ENCODE measurements at regions not wholly inside any gene's neighbourhood (a gene's known extent, or its start where the extent isn't known, plus 50 kb on each side); places are given as distances from the start of the nearest gene placed in this dataset.

DNA sequence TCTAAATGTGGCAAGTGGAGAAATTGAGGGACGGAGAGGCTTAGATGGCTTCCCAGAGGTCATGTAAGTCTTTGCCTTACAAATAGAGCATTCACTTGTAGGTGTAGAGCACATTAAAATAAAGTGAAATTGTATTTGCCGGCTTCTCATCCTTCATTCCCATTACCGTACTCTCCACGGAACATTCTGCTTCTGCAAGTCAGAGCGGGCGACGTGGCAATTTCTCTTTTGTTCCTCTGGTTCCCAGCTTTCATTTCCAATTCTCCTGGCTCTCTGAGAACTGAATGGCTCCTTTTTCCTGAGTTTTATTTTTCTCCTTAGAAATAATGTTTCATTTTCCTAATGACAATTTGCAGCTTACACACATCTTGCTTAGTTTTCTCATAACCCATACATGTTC is 51.3 kb upstream of the PFKP start:
- Histone ChIP-seq H3K4me3 (ENCODE audit: insufficient read depth, low read length) (no peak overlapping the region), H3K27ac (ENCODE audit: low read depth, low read length) (no peak overlapping the region), H3K36me3 (ENCODE audit: insufficient read depth, low read length) (no peaks in the 10 kb centered on the region), H3K27me3 (ENCODE audit: insufficient read depth, low read length) (peaks cover 19% of the 10 kb centered on the region), H3K4me1 (ENCODE audit: insufficient read depth, low read length) (no peaks in the 10 kb centered on the region), H2AFZ (ENCODE audit: low read length) (no peak overlapping the region), H3K4me2 (ENCODE audit: insufficient read depth, low read length) (no peak overlapping the region), H3K79me2 (ENCODE audit: insufficient read depth, low read length) (no peaks in the 10 kb centered on the region), H3K9me3 (ENCODE audit: low read depth, low read length) (peaks cover 3% of the 10 kb centered on the region), H4K20me1 (ENCODE audit: insufficient read depth, low read length) (no peaks in the 10 kb centered on the region)
- TF ChIP-seq, protein P1, sequence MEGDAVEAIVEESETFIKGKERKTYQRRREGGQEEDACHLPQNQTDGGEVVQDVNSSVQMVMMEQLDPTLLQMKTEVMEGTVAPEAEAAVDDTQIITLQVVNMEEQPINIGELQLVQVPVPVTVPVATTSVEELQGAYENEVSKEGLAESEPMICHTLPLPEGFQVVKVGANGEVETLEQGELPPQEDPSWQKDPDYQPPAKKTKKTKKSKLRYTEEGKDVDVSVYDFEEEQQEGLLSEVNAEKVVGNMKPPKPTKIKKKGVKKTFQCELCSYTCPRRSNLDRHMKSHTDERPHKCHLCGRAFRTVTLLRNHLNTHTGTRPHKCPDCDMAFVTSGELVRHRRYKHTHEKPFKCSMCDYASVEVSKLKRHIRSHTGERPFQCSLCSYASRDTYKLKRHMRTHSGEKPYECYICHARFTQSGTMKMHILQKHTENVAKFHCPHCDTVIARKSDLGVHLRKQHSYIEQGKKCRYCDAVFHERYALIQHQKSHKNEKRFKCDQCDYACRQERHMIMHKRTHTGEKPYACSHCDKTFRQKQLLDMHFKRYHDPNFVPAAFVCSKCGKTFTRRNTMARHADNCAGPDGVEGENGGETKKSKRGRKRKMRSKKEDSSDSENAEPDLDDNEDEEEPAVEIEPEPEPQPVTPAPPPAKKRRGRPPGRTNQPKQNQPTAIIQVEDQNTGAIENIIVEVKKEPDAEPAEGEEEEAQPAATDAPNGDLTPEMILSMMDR (IDR thresholded peaks at IDR 0.05; ENCODE audit: extremely low read depth, low read depth, low read length) = no peak
- no peak for DNase-seq (ENCODE audit: insufficient read length, low spot score, missing footprints)

DNA sequence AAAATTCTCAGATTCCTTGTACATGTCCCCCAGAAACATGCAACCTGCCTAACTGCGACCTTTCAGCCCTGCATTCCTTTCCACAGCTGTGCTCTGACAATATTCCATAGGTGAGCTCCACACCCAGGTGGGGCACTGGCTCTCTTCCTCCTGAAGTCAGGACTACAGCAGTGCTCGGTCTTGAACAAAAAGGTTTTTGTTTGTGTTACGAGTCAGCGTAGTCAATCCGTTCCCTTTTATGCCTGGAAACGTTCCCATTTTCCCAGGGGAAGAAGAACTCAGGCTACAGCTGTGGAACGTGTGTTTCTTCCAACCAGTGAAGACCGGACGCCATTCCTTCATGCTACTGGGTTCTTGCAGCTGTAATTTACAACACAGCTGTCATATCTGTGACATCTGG is 52.4 kb upstream of the PFKP start:
- Histone ChIP-seq H2AFZ (ENCODE audit: low read length) (no peak overlapping the region), H3K79me2 (ENCODE audit: insufficient read depth, low read length) (no peaks in the 10 kb centered on the region), H3K4me2 (ENCODE audit: insufficient read depth, low read length) (no peak overlapping the region), H3K36me3 (ENCODE audit: insufficient read depth, low read length) (no peaks in the 10 kb centered on the region), H3K4me1 (ENCODE audit: insufficient read depth, low read length) (no peaks in the 10 kb centered on the region), H3K9me3 (ENCODE audit: low read depth, low read length) (peaks cover 3% of the 10 kb centered on the region), H3K4me3 (ENCODE audit: insufficient read depth, low read length) (no peak overlapping the region), H4K20me1 (ENCODE audit: insufficient read depth, low read length) (no peaks in the 10 kb centered on the region), H3K27me3 (ENCODE audit: insufficient read depth, low read length) (peaks cover 21% of the 10 kb centered on the region), H3K27ac (ENCODE audit: low read depth, low read length) (no peak overlapping the region)
- TF ChIP-seq, protein P1 (IDR thresholded peaks at IDR 0.05; ENCODE audit: extremely low read depth, low read depth, low read length) = no peak
- peak; percentile 82 for DNase-seq (ENCODE audit: insufficient read length, low spot score, missing footprints)

DNA sequence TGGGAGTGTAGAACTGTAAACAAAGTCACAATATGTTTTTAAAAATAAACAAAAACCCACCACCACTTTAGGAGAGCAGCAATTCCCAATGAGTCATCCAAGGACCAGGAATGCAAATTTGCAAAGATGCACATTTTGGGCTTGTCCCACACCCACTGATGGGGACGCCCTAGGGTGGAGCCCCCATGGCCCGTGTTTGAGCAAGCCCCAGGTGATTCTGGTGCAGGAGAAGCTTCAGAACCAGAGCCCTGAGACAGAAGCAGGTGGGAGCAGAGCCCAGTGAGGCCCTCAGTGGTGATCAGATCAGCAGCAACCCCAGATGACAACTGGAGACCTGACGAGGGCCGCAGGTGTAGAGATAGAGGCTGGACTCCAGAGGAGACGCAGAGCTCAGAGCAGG is 55.1 kb upstream of the PFKP start:
- Histone ChIP-seq H3K27ac (ENCODE audit: low read depth, low read length) (no peak overlapping the region), H3K79me2 (ENCODE audit: insufficient read depth, low read length) (no peaks in the 10 kb centered on the region), H2AFZ (ENCODE audit: low read length) (no peak overlapping the region), H3K4me1 (ENCODE audit: insufficient read depth, low read length) (no peaks in the 10 kb centered on the region), H3K27me3 (ENCODE audit: insufficient read depth, low read length) (peaks cover 36% of the 10 kb centered on the region), H4K20me1 (ENCODE audit: insufficient read depth, low read length) (no peaks in the 10 kb centered on the region), H3K4me3 (ENCODE audit: insufficient read depth, low read length) (no peak overlapping the region), H3K9me3 (ENCODE audit: low read depth, low read length) (peaks cover 3% of the 10 kb centered on the region), H3K36me3 (ENCODE audit: insufficient read depth, low read length) (no peaks in the 10 kb centered on the region), H3K4me2 (ENCODE audit: insufficient read depth, low read length) (no peak overlapping the region)
- DNase-seq (ENCODE audit: insufficient read length, low spot score, missing footprints) = no peak
- TF ChIP-seq, protein P1 (IDR thresholded peaks at IDR 0.05; ENCODE audit: extremely low read depth, low read depth, low read length) = no peak

DNA sequence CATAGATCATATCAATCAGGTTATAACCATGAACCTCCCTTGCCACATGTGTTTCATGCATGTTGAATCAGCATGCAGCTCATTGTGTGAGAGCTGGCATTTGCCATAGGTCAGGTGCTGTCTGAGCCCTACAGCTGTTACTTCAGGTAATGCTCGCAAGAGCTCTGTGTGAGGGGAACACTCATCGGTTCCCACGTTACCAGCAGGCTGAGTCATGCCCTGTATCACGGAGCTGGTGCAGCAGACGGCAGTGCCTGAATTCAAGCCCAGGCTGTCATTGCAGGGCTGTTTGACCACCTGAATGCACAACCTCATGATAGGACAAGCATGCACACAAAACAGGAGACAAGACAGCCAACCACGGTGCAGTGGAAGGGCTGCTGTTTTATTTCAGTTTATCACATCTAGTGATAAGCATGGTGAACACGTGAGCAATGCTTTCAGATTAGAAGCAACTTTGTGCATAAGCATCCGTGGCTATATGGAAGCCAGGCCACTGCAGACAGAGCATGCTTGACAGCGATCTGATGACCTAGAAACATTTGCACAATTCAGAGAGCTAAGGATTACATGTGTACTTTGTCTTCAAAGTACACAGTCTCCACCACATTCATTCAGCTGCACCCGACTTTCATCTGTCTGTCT is 56.4 kb upstream of the PFKP start:
- H3K4me2 ChIP-seq (ENCODE audit: insufficient read depth, low read length) = no peak overlapping the region
- no peaks in the 10 kb centered on the region for H3K79me2 ChIP-seq (ENCODE audit: insufficient read depth, low read length)
- no peaks in the 10 kb centered on the region for H3K36me3 ChIP-seq (ENCODE audit: insufficient read depth, low read length)
- H3K27ac ChIP-seq (ENCODE audit: low read depth, low read length) = no peak overlapping the region
- H3K4me3 ChIP-seq (ENCODE audit: insufficient read depth, low read length) = no peak overlapping the region
- no peaks in the 10 kb centered on the region for H3K4me1 ChIP-seq (ENCODE audit: insufficient read depth, low read length)
- DNase-seq (ENCODE audit: insufficient read length, low spot score, missing footprints) = no peak
- peaks cover 3% of the 10 kb centered on the region for H3K9me3 ChIP-seq (ENCODE audit: low read depth, low read length)
- no peak overlapping the region for H2AFZ ChIP-seq (ENCODE audit: low read length)
- H3K27me3 ChIP-seq (ENCODE audit: insufficient read depth, low read length) = peaks cover 36% of the 10 kb centered on the region
- TF ChIP-seq, protein P1 (IDR thresholded peaks at IDR 0.05; ENCODE audit: extremely low read depth, low read depth, low read length) = no peak
- no peaks in the 10 kb centered on the region for H4K20me1 ChIP-seq (ENCODE audit: insufficient read depth, low read length)

Data from osteoblast (primary cell).